ENCODE measurements at regions not wholly inside any gene's neighbourhood (a gene's known extent, or its start where the extent isn't known, plus 50 kb on each side); places are given as distances from the start of the nearest gene placed in this dataset.

GRCh38 chr13:31543190-31543589 lies 196.1 kb upstream of the RXFP2 start:
- TF ChIP-seq CTCF (IDR thresholded peaks at IDR 0.05; ENCODE audit: low read depth, low read length) (no peak), POLR2A (IDR thresholded peaks at IDR 0.05; ENCODE audit: extremely low read depth, insufficient read length) (no peak), MYC (IDR thresholded peaks at IDR 0.05; ENCODE audit: low read depth, low read length) (no peak), MAX (IDR thresholded peaks at IDR 0.05; ENCODE audit: low read depth, low read length) (no peak)

Measured in NB4 (cell line).